HG03439 (cell line): ENCODE measurements at regions not wholly inside any gene's neighbourhood (a gene's known extent, or its start where the extent isn't known, plus 50 kb on each side); places are given as distances from the start of the nearest gene placed in this dataset.
"Not testable (repeated sequence)": the region's sequence is repeated elsewhere in the genome, so short reads cannot be mapped to it uniquely, and the experiment has no call there.

Experiments used
- ATAC-seq: cut with Tn5 transposase; IDR thresholded peaks from one replicate; pipeline ENCODE4 v1.9.1; 2021; ENCODE audit warnings: mild to moderate bottlenecking, moderate library complexity; ENCODE audit not compliant: unreplicated experiment

DNA sequence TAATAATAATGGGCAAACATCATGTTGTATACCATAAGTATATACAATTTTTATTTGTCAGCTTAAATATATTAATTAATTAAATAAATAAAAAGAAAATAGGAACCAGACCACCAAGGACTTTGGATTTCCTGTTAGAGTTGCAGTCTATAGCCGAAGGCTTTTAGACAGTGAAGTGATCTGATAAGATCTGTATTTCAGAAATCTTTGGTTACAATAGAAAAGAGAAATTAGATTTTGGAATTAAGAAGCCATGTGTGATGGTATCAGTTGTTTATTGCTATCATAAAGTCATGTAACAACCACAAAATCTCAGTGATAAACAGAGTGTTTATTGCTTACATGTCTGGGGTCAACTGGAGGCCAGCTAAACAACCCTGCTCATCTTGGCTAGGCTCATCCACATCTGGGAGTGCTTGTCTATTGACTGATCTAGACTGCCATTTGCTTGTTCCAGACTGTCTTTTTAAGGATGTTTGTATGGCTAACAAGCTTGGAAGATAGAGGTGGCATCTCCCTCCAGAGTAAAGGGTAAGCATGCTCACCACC is 142.1 kb upstream of the USP9X start:
- ATAC-seq = no peak

GRCh38 chrX:40945361-40945713 is 139.9 kb upstream of the USP9X start:
- ATAC-seq = no peak

GRCh38 chrX:40947276-40947675 is 138.0 kb upstream of the USP9X start:
- ATAC-seq = no peak

DNA sequence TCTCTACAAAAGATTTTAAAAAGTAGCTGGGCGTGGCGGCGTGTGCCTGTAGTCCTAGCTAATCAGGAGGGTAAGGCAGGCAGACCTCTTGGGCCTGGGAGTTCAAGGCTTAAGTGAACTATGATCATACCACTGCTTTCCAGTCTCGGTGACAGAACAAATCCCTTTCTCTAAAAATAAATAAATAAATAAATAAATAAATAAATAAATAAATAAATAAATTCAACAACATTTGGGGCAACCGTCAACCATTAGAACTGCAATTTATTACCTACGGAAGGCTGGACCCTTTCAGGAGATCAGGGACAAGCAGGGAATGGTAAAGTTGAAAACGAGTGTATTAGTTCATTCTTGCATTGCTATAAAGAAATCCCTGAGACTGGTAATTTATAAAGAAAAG is 136.2 kb upstream of the USP9X start:
- ATAC-seq = no peak

DNA sequence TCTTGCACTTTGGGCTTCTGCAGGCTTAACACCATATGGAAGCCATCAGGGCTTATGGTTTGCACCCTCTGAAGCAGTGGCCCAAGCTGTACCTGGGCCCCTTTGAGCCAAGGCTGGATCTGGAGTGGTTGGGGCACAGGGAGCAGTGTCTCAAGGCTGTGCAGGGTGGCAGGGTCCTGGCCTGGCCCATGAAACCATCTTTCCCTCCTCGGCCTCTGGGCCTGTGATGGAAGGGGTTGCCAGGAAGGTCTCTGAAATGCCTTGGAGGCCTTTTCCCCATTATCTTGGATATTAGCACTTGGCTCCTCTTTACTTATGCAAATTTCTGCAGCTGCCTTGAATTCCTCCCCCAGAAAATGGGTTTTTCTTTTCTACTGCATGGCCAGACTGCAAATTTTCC is 134.7 kb upstream of the USP9X start:
- no peak for ATAC-seq

GRCh38 chrX:40951407-40951806 is 133.8 kb upstream of the USP9X start:
- ATAC-seq = not testable (repeated sequence)

DNA sequence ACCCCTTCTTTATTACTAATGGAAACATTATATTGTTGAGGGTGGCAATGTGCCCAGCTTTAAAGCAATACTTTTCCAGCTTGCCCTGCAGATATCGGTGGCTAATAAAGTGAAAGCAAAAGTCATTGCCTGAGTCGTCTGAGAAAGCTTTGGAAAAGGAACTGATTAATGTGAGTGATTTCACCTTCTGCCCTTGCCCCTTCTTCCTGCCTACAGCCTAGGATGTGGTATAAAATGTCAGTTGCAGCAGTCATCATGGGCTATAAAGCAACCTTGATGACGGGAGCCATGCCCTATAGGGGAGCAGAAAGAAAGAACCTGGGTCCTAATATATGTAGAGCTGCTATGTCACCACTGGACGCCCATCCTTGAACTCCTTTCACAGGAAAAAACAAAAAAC is 132.4 kb upstream of the USP9X start:
- ATAC-seq = no peak

DNA sequence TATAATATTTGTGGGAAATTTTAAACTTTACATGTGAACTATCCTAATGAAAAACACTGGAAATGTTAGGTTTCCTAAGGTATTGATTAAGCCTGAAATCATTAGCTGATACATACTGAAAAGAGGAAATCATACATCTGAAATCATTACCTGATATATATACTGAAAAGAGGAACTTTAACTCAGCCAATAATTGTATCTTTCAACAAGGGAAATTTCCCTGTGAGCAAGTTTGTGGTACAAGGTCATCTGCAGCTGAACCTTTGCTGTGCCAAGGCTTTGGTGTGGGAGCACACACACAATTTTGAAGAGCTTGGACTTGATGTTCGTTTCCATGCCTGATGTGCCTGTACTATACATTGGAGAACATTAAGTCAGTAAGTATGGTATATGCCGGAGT is 131.9 kb upstream of the USP9X start:
- ATAC-seq = no peak

- no peak for ATAC-seq
Measured at GRCh38 chrX:40960041-40960440, 125.2 kb upstream of the USP9X start.

GRCh38 chrX:40962793-40963407 is 122.3 kb upstream of the USP9X start:
- no peak for ATAC-seq

GRCh38 chrX:40964008-40964407 is 121.2 kb upstream of the USP9X start:
- ATAC-seq = no peak

DNA sequence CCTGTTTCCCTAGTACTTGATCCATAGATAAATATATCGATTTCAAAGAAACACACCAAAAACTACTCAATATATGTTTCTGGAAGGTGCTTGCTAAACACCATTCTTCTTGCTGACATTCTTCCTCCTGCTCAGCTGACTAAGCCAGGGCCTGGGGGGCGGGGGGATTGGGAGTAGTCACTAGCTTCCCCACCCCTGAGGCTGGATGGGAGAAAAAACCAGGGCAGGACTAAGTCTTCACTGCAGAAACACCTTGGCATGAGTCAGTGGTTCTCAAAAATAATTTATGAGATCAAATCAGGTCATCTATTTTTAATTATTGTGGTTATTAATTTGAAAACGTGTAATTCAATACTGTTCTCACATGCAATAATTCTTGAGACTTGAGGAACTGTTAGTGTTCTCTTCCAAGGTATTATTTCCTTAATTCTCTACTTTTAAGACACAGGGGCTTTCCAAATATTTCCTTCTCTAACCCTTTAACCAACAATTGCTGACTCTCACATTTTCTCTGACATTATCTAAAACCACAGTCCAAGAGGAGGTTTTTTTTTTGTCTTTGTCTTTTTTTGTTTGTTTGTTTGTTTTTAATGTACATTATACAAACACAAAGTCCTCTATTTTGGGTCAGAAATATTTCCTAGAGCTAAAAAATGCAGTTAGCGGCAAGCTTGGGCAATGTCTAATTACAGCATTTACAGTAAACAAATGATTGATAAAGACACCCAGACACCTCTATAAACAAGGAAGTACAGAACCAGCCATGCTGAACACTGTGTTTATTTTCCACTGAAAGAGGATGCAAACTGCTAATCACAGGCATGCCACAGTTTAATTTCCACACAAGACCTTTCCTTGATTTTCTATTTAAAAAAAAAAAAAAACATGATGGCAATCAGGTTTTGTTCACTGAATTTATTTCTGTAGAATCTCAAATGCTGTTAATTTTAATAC is 120.3 kb upstream of the USP9X start:
- ATAC-seq = no peak

DNA sequence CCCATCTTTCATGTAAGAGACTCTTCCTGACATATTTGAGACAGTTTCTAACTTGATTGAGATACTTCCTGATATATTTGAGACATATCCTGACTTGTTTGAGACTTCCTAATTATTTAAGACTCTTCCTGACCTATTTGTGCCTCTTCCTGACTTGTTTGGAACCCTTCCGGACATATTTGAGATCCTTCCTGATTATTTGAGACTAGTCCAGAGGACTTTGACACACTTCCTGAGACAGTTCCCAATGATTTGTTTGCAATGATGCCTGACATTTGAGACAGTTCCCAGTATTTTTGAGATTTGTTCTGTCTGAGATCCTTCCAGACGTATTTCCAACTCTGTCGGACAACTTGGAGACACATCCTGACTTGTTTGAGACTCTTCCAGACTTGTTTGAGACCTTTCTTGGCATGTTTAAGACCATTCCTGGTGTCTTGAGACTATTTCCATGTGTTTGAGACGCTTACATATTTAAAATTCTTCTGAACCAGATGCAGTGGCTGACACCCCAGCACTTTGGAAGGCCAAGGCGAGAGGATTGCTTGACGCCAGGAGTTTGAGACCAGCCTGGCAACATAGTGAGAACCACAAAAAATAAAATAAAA is 118.9 kb upstream of the USP9X start:
- no peak for ATAC-seq

DNA sequence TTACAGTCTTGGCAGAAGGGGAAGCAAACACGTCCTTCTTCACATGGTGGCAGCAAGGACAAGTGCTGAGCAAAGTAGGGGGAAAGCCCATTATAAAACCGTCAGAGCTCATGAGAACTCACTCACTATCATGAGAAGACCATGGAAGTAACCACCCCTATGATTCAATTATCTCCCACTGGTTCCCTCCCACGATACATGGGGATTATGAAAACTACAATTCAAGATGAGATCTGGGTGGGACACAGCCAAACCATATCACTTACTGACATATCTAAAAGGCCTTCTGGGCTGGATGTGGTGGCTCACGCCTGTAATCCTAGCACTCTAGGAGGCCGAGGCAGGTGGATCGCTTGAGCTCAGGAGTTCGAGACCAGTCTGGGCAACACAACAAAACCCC is 117.1 kb upstream of the USP9X start:
- ATAC-seq = no peak

DNA sequence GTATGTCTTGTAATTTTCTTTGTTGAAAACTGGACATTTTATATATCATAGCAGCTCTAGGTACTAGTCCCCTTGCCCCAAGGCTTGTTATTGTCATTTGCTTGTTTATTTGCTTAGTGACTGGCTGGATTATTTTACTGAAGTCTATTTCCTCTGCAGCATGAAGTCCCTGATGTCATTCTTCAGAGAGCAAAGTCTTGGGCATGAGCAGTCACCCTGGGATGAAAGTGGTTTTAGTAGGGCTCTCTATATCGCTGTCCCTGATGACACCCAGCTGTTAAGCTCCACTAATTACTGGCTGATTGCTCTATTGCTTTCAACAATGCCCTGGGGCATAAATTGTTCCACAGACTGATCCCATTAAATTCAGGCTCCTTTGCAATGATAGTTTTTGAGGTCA is 113.5 kb upstream of the USP9X start:
- no peak for ATAC-seq

DNA sequence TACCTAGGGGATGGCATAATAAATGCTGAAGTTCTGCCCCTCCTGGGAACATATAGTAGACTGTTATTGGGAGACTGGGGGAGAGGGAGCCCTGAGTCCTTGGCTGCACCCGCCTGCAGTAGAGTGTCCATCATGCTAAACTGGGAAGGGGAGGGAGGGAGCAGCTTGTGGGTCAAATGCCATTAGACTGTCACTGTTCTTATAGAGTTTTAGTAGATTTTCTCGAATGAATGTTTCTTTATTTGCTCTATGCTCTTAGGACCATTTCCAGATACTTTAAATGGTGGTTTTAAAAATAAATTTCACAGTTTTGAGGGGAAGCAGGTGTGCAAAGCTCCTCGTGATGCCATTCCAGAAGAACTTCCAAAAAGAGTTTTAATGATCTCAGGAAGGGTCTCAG is 111.6 kb upstream of the USP9X start:
- ATAC-seq = no peak

GRCh38 chrX:40975951-40976350 is 109.3 kb upstream of the USP9X start:
- ATAC-seq = no peak

GRCh38 chrX:40976981-40977380 is 108.3 kb upstream of the USP9X start:
- no peak for ATAC-seq

- ATAC-seq = no peak
Measured at GRCh38 chrX:40984962-40985361, 100.3 kb upstream of the USP9X start.

DNA sequence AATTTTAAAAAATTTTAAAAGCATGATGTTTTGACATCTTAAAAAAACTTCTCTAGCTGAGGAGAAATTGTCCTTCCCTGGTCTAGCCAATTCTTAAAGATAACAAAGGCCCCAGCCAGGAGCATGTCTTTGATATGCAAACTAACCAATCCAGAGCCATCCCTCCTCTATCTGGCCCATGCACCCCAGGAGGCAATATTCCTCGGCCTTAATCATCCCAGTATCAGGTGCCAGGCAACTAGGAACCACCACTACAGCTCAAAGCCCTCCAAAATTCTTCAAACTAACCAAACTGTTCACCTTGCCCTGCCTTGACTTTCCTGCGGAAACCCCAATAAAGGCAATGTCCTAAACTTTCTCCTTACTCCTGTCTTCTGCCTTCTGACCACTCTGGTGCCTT is 97.8 kb upstream of the USP9X start:
- ATAC-seq = no peak

DNA sequence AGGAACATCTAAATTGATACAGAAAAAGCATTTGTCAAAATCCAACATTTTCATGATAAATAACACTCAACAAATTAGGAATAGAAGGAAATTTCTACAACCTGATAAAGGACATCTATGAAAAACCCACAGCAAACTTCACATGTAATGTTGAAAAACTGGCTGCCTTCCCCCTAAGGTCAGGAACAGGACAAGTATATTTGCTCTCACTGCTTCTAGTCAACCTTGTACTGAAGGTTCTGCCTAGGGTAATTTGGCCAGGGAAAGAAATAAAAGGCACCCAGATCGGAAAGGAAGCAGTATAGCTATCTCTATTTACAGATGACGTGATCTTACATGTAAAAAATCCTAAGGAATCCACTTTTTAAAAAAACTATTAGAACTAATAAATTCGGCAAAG is 97.1 kb upstream of the USP9X start:
- no peak for ATAC-seq

- ATAC-seq = not testable (repeated sequence)
Measured at GRCh38 chrX:40993395-40993794, 91.8 kb upstream of the USP9X start.
